ENCODE measurements at regions not wholly inside any gene's neighbourhood (a gene's known extent, or its start where the extent isn't known, plus 50 kb on each side); places are given as distances from the start of the nearest gene placed in this dataset.

DNA sequence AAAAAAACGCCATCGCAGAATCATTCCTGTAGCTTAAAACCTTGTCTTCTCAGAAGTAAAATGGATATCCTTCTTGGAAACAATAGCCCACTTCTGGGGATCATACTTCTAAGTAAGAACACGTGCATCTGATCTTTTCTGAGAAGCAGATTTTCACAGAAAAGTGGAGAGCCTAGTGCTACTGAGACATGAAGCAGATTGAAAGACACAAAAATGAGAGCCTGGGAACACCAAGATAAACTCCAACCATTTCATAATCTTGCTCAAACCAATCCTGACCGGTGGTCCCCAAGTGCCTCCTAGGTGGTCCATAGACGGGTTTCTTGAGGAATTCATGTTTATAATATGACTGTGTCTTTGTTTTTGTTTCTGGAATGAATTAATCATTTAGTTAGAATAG, 191.2 kb downstream of the IRS1 start:
- TF ChIP-seq TCF7L2 (IDR thresholded peaks at IDR 0.05; ENCODE audit: low read depth, low read length) (no peak), SIN3A (IDR thresholded peaks at IDR 0.05; ENCODE audit: borderline replicate concordance, insufficient read depth, low read depth, low read length) (no peak), POLR2AphosphoS5 (IDR thresholded peaks at IDR 0.05; ENCODE audit: low read depth, low read length) (no peak)
- TF ChIP-seq, protein P1, sequence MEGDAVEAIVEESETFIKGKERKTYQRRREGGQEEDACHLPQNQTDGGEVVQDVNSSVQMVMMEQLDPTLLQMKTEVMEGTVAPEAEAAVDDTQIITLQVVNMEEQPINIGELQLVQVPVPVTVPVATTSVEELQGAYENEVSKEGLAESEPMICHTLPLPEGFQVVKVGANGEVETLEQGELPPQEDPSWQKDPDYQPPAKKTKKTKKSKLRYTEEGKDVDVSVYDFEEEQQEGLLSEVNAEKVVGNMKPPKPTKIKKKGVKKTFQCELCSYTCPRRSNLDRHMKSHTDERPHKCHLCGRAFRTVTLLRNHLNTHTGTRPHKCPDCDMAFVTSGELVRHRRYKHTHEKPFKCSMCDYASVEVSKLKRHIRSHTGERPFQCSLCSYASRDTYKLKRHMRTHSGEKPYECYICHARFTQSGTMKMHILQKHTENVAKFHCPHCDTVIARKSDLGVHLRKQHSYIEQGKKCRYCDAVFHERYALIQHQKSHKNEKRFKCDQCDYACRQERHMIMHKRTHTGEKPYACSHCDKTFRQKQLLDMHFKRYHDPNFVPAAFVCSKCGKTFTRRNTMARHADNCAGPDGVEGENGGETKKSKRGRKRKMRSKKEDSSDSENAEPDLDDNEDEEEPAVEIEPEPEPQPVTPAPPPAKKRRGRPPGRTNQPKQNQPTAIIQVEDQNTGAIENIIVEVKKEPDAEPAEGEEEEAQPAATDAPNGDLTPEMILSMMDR (IDR thresholded peaks at IDR 0.05) = no peak
- TF ChIP-seq, protein P2, sequence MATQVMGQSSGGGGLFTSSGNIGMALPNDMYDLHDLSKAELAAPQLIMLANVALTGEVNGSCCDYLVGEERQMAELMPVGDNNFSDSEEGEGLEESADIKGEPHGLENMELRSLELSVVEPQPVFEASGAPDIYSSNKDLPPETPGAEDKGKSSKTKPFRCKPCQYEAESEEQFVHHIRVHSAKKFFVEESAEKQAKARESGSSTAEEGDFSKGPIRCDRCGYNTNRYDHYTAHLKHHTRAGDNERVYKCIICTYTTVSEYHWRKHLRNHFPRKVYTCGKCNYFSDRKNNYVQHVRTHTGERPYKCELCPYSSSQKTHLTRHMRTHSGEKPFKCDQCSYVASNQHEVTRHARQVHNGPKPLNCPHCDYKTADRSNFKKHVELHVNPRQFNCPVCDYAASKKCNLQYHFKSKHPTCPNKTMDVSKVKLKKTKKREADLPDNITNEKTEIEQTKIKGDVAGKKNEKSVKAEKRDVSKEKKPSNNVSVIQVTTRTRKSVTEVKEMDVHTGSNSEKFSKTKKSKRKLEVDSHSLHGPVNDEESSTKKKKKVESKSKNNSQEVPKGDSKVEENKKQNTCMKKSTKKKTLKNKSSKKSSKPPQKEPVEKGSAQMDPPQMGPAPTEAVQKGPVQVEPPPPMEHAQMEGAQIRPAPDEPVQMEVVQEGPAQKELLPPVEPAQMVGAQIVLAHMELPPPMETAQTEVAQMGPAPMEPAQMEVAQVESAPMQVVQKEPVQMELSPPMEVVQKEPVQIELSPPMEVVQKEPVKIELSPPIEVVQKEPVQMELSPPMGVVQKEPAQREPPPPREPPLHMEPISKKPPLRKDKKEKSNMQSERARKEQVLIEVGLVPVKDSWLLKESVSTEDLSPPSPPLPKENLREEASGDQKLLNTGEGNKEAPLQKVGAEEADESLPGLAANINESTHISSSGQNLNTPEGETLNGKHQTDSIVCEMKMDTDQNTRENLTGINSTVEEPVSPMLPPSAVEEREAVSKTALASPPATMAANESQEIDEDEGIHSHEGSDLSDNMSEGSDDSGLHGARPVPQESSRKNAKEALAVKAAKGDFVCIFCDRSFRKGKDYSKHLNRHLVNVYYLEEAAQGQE (IDR thresholded peaks at IDR 0.05; ENCODE audit: insufficient read depth in 1 of 2, low read depth in 2 of 2, low read length in 1 of 2) = no peak
- no peak overlapping the region for H3K27ac ChIP-seq (ENCODE audit: low read length)
- no peaks in the 10 kb centered on the region for H3K4me1 ChIP-seq (ENCODE audit: control insufficient read depth, insufficient read depth, low read length)
- ATAC-seq (no peak), DNase-seq (ENCODE audit: low read depth, low spot score) (no peak)
- no peak overlapping the region for H3K4me3 ChIP-seq (ENCODE audit: low read depth in 2 of 2, low read length in 2 of 2)
- in situ Hi-C loops (cut with HindIII; ENCODE audit: low pct_unique_long_range_greater_than_20kb, low sequenced_read_pairs) = no loop called here
- no peaks in the 10 kb centered on the region for H3K36me3 ChIP-seq (ENCODE audit: control insufficient read depth, insufficient read depth, low read length)
- POLR2A ChIA-PET = no interaction called here
- CTCF ChIA-PET = no interaction called here
- no peaks in the 10 kb centered on the region for H3K9me3 ChIP-seq (ENCODE audit: control insufficient read depth, insufficient read depth, low read depth, low read length)
- BruUV-seq (replicated peaks) = no TSS peak
- intact Hi-C loops (cut with micrococcal nuclease; ENCODE audit: unreplicated experiment) = no loop called here
- no peaks in the 10 kb centered on the region for H3K27me3 ChIP-seq (ENCODE audit: control insufficient read depth, insufficient read depth, low read length)

DNA sequence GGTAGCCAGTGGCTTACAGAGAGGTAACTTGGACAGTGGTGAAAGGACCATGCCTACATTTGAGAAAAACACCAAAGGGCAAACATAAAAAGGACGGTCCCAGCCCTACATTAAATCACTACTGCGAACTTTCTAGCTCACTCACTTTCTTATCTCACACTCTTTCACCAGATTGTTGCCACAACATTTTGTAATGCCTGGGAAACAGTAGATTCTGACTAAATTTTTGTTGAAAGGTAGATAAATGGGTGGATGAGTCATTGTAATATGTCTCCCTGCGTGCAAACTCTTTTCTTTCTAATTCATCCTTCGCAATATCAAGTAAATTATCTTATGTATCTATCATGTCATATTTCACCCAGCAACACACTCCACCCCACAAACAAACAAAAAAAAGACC, 192.2 kb downstream of the IRS1 start:
- Histone ChIP-seq H3K4me3 (ENCODE audit: low read depth in 2 of 2, low read length in 2 of 2) (no peak overlapping the region), H3K4me1 (ENCODE audit: control insufficient read depth, insufficient read depth, low read length) (no peaks in the 10 kb centered on the region), H3K36me3 (ENCODE audit: control insufficient read depth, insufficient read depth, low read length) (no peaks in the 10 kb centered on the region), H3K27ac (ENCODE audit: low read length) (no peak overlapping the region), H3K27me3 (ENCODE audit: control insufficient read depth, insufficient read depth, low read length) (no peaks in the 10 kb centered on the region), H3K9me3 (ENCODE audit: control insufficient read depth, insufficient read depth, low read depth, low read length) (no peaks in the 10 kb centered on the region)
- intact Hi-C loops (cut with micrococcal nuclease; ENCODE audit: unreplicated experiment) = no loop called here
- TF ChIP-seq, protein P2 (IDR thresholded peaks at IDR 0.05; ENCODE audit: insufficient read depth in 1 of 2, low read depth in 2 of 2, low read length in 1 of 2) = no peak
- TF ChIP-seq TCF7L2 (IDR thresholded peaks at IDR 0.05; ENCODE audit: low read depth, low read length) (no peak), POLR2AphosphoS5 (IDR thresholded peaks at IDR 0.05; ENCODE audit: low read depth, low read length) (no peak)
- TF ChIP-seq, protein P1 (IDR thresholded peaks at IDR 0.05) = no peak
- POLR2A ChIA-PET = no interaction called here
- CTCF ChIA-PET = no interaction called here
- ATAC-seq = no peak
- DNase-seq (ENCODE audit: low read depth, low spot score) = no peak
- in situ Hi-C loops (cut with HindIII; ENCODE audit: low pct_unique_long_range_greater_than_20kb, low sequenced_read_pairs) = no loop called here
- no TSS peak for BruUV-seq (replicated peaks)

Data from Panc1 (cell line).